ENCODE measurements at regions not wholly inside any gene's neighbourhood (a gene's known extent, or its start where the extent isn't known, plus 50 kb on each side); places are given as distances from the start of the nearest gene placed in this dataset.

DNA sequence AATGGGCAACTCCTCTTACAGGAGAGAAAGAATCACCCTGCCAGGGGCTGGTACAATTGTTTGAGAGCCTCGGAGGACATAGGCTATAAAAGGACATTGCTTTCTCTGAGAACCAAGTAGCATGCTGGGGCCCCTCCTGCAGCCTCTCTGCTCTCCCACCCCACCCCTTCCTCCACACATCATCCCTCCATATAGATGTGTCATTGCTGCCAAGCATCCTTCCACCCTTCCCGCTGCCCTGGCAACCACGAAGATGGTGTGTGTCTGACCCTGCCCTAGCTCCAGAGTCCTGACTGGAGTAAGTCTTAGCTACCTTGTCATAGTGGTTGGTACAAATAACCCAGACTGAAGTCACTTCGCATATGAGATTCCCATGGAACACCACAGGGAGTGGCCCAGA, 129.7 kb downstream of the SNX5 start:
- WGBS (ENCODE audit: insufficient coverage): 96% methylated on average over 4 of the region's 4 CpGs
- peaks cover 0 to 4% of the 10 kb centered on the region in 2 experiments for H3K4me1 ChIP-seq (ENCODE audit: control insufficient read depth in 1 of 2, extremely low read depth in 1 of 2, insufficient read depth in 2 of 2, low read length in 2 of 2)
- CTCF ChIA-PET: no interaction called here
- no peaks in the 10 kb centered on the region for H3K9me3 ChIP-seq
- no peaks in the 10 kb centered on the region for H3K36me3 ChIP-seq (ENCODE audit: control insufficient read depth in 2 of 2, extremely low read depth in 1 of 2, insufficient read depth in 1 of 2, low read length in 1 of 2)
- no peaks in the 10 kb centered on the region for H3K27me3 Mint-ChIP-seq
- POLR2A ChIA-PET: no interaction called here
- no peaks in the 10 kb centered on the region for H3K36me3 Mint-ChIP-seq
- H3K27ac ChIP-seq (ENCODE audit: low read length): no peak overlapping the region
- H3K27ac Mint-ChIP-seq: no peak overlapping the region
- H3K9me3 Mint-ChIP-seq: no peaks in the 10 kb centered on the region
- peaks cover 0 to 10% of the 10 kb centered on the region in 2 experiments for H3K27me3 ChIP-seq (replicated peaks in 1 of 2; ENCODE audit: control insufficient read depth in 2 of 2, extremely low read depth in 1 of 2, insufficient read depth in 2 of 2, low read length in 1 of 2)
- no peak for ATAC-seq (replicated peaks in 1 of 4)
- H3K4me3 Mint-ChIP-seq: no peak overlapping the region
- H3K4me1 Mint-ChIP-seq: peaks cover 0 to 7% (median 3%) of the 10 kb centered on the region in 3 donors
- DNase-seq: no peak
- no peak overlapping the region for H3K4me3 ChIP-seq (ENCODE audit: control insufficient read depth in 1 of 2, extremely low read depth in 1 of 2, low read length in 1 of 2)

DNA sequence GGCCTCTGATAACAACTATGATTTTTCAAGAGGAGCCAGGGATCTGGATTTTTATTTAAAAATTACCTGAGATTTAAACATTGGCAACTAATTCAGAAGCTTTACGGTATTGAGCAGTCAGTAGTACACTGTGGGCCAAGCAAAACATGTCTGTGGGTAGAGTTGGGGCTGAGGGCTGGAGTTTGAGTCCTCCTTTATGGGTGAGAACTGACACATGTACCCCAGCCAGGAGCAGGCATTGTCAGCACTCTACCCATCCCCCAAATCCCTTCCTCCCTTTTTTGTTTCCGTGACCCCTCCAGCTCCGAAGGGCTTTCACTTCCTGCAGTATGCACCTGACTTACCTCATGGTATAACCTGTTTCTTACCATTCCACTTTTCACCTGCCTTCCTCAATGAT, 131.4 kb downstream of the SNX5 start:
- ATAC-seq (replicated peaks in 1 of 4) (no peak), DNase-seq (no peak)
- no peaks in the 10 kb centered on the region for H3K27me3 Mint-ChIP-seq
- Histone ChIP-seq H3K9me3 (no peaks in the 10 kb centered on the region), H3K27me3 (replicated peaks in 1 of 2; ENCODE audit: control insufficient read depth in 2 of 2, extremely low read depth in 1 of 2, insufficient read depth in 2 of 2, low read length in 1 of 2) (peaks cover 0 to 10% of the 10 kb centered on the region in 2 experiments), H3K27ac (ENCODE audit: low read length) (no peak overlapping the region), H3K4me1 (ENCODE audit: control insufficient read depth in 1 of 2, extremely low read depth in 1 of 2, insufficient read depth in 2 of 2, low read length in 2 of 2) (no peaks in the 10 kb centered on the region), H3K4me3 (ENCODE audit: control insufficient read depth in 1 of 2, extremely low read depth in 1 of 2, low read length in 1 of 2) (no peak overlapping the region), H3K36me3 (ENCODE audit: control insufficient read depth in 2 of 2, extremely low read depth in 1 of 2, insufficient read depth in 1 of 2, low read length in 1 of 2) (no peaks in the 10 kb centered on the region)
- H3K4me3 Mint-ChIP-seq: no peak overlapping the region
- no peaks in the 10 kb centered on the region for H3K36me3 Mint-ChIP-seq
- H3K4me1 Mint-ChIP-seq: no peaks in the 10 kb centered on the region
- no peak overlapping the region for H3K27ac Mint-ChIP-seq
- POLR2A ChIA-PET: no interaction called here
- CTCF ChIA-PET: interaction anchor here in 1 of 2 donors (0.6 kb wide), 1 partner anchor 298 kb away, joined by 10 read pairs; no protein-coding TSS in a partner anchor
- no peaks in the 10 kb centered on the region for H3K9me3 Mint-ChIP-seq
- WGBS (ENCODE audit: insufficient coverage): 83% methylated on average over 1 of the region's 3 CpGs

DNA sequence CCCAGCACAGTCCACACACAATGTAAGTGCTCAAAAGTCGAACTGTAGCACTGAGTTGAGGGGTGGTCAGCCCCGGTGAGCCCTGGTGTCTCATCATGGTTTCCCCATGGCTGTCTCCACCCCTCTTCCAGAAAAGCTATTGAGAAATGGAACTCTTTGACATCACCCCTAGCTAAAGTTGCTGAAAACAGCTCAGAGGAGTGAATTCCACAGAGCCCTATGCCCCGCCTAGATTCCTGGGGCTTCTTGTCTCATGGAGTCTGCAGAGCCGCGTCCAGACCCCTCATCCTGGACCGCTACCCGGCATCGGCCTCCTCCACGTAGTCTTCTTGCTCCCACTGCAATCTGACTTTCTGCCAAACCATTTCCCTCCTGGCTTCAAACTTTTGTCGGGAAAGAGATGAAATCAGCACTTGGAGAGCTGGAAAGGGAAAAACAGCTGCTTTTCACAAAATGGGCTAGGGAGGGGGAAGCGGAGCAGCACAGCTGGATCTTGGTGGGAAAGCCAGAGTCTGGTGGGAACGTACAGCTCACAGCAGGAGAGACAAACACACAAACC, 132.2 kb downstream of the SNX5 start:
- POLR2A ChIA-PET: no interaction called here
- Mint-ChIP-seq H3K27ac (no peak overlapping the region), H3K27me3 (no peaks in the 10 kb centered on the region), H3K9me3 (no peaks in the 10 kb centered on the region), H3K36me3 (no peaks in the 10 kb centered on the region), H3K4me1 (no peaks in the 10 kb centered on the region), H3K4me3 (no peak overlapping the region)
- WGBS (ENCODE audit: insufficient coverage): 88% methylated on average over 9 of the region's 12 CpGs
- DNase-seq: no peak
- ATAC-seq (replicated peaks in 1 of 4): no peak
- no peak overlapping the region for H3K4me3 ChIP-seq (ENCODE audit: control insufficient read depth in 1 of 2, extremely low read depth in 1 of 2, low read length in 1 of 2)
- H3K27me3 ChIP-seq (replicated peaks in 1 of 2; ENCODE audit: control insufficient read depth in 2 of 2, extremely low read depth in 1 of 2, insufficient read depth in 2 of 2, low read length in 1 of 2): peaks cover 0 to 10% of the 10 kb centered on the region in 2 experiments
- no peak overlapping the region for H3K27ac ChIP-seq (ENCODE audit: low read length)
- no peaks in the 10 kb centered on the region for H3K36me3 ChIP-seq (ENCODE audit: control insufficient read depth in 2 of 2, extremely low read depth in 1 of 2, insufficient read depth in 1 of 2, low read length in 1 of 2)
- CTCF ChIA-PET: interaction anchor here in 1 of 2 donors (0.6 kb wide), 1 partner anchor 297 kb away, joined by 10 read pairs; no protein-coding TSS in a partner anchor
- no peaks in the 10 kb centered on the region for H3K4me1 ChIP-seq (ENCODE audit: control insufficient read depth in 1 of 2, extremely low read depth in 1 of 2, insufficient read depth in 2 of 2, low read length in 2 of 2)
- no peaks in the 10 kb centered on the region for H3K9me3 ChIP-seq

DNA sequence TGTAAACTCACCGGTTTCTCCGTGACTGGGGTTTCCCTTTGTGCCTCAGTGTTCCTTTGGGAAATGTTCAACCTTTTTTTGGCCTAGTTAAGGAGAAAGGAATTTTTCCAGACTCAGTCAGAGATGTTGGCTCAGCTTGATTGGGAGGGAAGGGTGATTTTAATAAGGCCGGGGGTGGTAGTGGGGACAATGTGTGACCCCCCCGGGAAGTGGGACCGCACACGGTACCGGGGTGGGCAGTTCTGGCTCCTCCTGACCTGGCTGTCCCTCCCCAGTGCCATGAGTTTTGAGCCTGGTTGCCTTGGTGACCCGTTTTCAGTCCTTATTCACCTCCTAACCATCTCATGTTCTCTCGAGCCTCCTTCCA, 132.7 kb downstream of the SNX5 start:
- ChIA-PET POLR2A (no interaction called here), CTCF (no interaction called here)
- H3K27me3 ChIP-seq (replicated peaks in 1 of 2; ENCODE audit: control insufficient read depth in 2 of 2, extremely low read depth in 1 of 2, insufficient read depth in 2 of 2, low read length in 1 of 2): peaks cover 0 to 13% of the 10 kb centered on the region in 2 experiments
- no peaks in the 10 kb centered on the region for H3K4me1 Mint-ChIP-seq
- H3K36me3 ChIP-seq (ENCODE audit: control insufficient read depth in 2 of 2, extremely low read depth in 1 of 2, insufficient read depth in 1 of 2, low read length in 1 of 2): no peaks in the 10 kb centered on the region
- H3K9me3 Mint-ChIP-seq: no peaks in the 10 kb centered on the region
- DNase-seq (no peak), ATAC-seq (replicated peaks in 1 of 4) (no peak)
- H3K4me3 ChIP-seq (ENCODE audit: control insufficient read depth in 1 of 2, extremely low read depth in 1 of 2, low read length in 1 of 2): no peak overlapping the region
- H3K4me1 ChIP-seq (ENCODE audit: control insufficient read depth in 1 of 2, extremely low read depth in 1 of 2, insufficient read depth in 2 of 2, low read length in 2 of 2): no peaks in the 10 kb centered on the region
- no peaks in the 10 kb centered on the region for H3K36me3 Mint-ChIP-seq
- H3K4me3 Mint-ChIP-seq: no peak overlapping the region
- no peaks in the 10 kb centered on the region for H3K9me3 ChIP-seq
- no peak overlapping the region for H3K27ac ChIP-seq (ENCODE audit: low read length)
- 87% methylated on average over 9 of the region's 9 CpGs for WGBS (ENCODE audit: insufficient coverage)
- no peaks in the 10 kb centered on the region for H3K27me3 Mint-ChIP-seq
- no peak overlapping the region for H3K27ac Mint-ChIP-seq

DNA sequence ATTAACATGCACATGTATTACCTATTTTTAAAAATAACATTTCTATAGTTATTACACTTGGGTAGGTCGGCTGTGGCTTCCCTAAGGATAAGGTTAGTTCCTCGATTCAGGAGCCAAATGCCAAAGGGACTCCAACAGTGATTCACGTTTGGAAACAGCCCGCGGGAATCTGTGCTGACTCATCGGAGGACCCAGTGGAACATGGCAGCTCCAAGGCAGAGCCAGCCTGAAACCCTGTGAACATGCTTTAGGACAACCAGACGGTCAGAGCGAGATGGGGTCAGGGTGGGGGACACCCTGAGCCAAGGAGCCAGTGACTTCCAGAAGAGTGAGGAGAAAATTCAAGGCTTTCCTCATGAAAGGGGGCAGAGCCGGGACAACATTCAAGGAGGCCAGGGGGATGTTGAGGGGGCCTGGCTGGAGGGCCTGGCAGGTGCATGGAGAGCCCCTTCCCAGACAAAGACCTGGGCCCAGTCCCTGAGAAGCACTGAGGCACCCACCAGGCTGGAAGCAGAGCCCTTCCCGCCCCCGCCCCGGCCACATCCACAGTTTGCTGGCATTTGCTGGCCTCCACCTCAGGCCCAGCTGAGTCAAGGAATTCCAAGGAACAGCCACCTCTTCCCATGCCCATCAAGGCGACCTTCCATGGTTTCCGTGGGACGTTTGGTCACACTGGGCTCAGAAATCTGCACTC, 133.2 kb downstream of the SNX5 start:
- no peaks in the 10 kb centered on the region for H3K36me3 ChIP-seq (ENCODE audit: control insufficient read depth in 2 of 2, extremely low read depth in 1 of 2, insufficient read depth in 1 of 2, low read length in 1 of 2)
- Mint-ChIP-seq H3K9me3 (no peaks in the 10 kb centered on the region), H3K27me3 (no peaks in the 10 kb centered on the region), H3K27ac (no peak overlapping the region), H3K4me1 (no peaks in the 10 kb centered on the region), H3K36me3 (no peaks in the 10 kb centered on the region), H3K4me3 (no peak overlapping the region)
- H3K4me1 ChIP-seq (ENCODE audit: control insufficient read depth in 1 of 2, extremely low read depth in 1 of 2, insufficient read depth in 2 of 2, low read length in 2 of 2): no peaks in the 10 kb centered on the region
- CTCF ChIA-PET: no interaction called here
- peaks cover 0 to 13% of the 10 kb centered on the region in 2 experiments for H3K27me3 ChIP-seq (replicated peaks in 1 of 2; ENCODE audit: control insufficient read depth in 2 of 2, extremely low read depth in 1 of 2, insufficient read depth in 2 of 2, low read length in 1 of 2)
- no peak overlapping the region for H3K4me3 ChIP-seq (ENCODE audit: control insufficient read depth in 1 of 2, extremely low read depth in 1 of 2, low read length in 1 of 2)
- DNase-seq (no peak), ATAC-seq (replicated peaks in 1 of 4) (no peak)
- no peaks in the 10 kb centered on the region for H3K9me3 ChIP-seq
- H3K27ac ChIP-seq (ENCODE audit: low read length): no peak overlapping the region
- WGBS (ENCODE audit: insufficient coverage): 75% methylated on average over 13 of the region's 15 CpGs
- POLR2A ChIA-PET: no interaction called here

DNA sequence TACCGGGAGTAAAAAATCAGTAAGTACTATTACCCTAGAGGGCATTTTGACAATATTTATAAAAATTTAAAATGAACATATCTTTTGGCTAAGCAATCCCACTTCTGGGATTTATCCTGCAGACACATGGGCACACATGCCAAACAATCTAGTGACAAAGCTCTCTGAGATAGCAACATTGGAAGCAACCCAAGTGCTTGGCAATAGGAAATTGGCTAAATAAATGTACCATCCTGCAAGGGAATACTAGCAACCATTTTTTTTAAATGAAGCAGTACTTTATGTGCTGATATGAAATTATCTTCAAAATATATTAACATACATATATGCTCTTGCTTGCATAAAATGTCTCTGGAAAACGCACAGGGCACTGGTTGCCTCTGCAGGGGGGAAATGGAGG, 133.8 kb downstream of the SNX5 start:
- no CpG with 5 or more reads among the region's 2 CpGs for WGBS (ENCODE audit: insufficient coverage)
- H3K27me3 ChIP-seq (replicated peaks in 1 of 2; ENCODE audit: control insufficient read depth in 2 of 2, extremely low read depth in 1 of 2, insufficient read depth in 2 of 2, low read length in 1 of 2): peaks cover 0 to 13% of the 10 kb centered on the region in 2 experiments
- H3K4me3 ChIP-seq (ENCODE audit: control insufficient read depth in 1 of 2, extremely low read depth in 1 of 2, low read length in 1 of 2): no peak overlapping the region
- Mint-ChIP-seq H3K9me3 (no peaks in the 10 kb centered on the region), H3K27ac (no peak overlapping the region), H3K36me3 (no peaks in the 10 kb centered on the region), H3K27me3 (no peaks in the 10 kb centered on the region), H3K4me3 (no peak overlapping the region), H3K4me1 (no peaks in the 10 kb centered on the region)
- no peak overlapping the region for H3K27ac ChIP-seq (ENCODE audit: low read length)
- CTCF ChIA-PET: no interaction called here
- ATAC-seq (replicated peaks in 1 of 4) (no peak), DNase-seq (no peak)
- H3K36me3 ChIP-seq (ENCODE audit: control insufficient read depth in 2 of 2, extremely low read depth in 1 of 2, insufficient read depth in 1 of 2, low read length in 1 of 2): no peaks in the 10 kb centered on the region
- POLR2A ChIA-PET: no interaction called here
- no peaks in the 10 kb centered on the region for H3K9me3 ChIP-seq
- H3K4me1 ChIP-seq (ENCODE audit: control insufficient read depth in 1 of 2, extremely low read depth in 1 of 2, insufficient read depth in 2 of 2, low read length in 2 of 2): no peaks in the 10 kb centered on the region
